ENCODE measurements at regions not wholly inside any gene's neighbourhood (a gene's known extent, or its start where the extent isn't known, plus 50 kb on each side); places are given as distances from the start of the nearest gene placed in this dataset.

DNA sequence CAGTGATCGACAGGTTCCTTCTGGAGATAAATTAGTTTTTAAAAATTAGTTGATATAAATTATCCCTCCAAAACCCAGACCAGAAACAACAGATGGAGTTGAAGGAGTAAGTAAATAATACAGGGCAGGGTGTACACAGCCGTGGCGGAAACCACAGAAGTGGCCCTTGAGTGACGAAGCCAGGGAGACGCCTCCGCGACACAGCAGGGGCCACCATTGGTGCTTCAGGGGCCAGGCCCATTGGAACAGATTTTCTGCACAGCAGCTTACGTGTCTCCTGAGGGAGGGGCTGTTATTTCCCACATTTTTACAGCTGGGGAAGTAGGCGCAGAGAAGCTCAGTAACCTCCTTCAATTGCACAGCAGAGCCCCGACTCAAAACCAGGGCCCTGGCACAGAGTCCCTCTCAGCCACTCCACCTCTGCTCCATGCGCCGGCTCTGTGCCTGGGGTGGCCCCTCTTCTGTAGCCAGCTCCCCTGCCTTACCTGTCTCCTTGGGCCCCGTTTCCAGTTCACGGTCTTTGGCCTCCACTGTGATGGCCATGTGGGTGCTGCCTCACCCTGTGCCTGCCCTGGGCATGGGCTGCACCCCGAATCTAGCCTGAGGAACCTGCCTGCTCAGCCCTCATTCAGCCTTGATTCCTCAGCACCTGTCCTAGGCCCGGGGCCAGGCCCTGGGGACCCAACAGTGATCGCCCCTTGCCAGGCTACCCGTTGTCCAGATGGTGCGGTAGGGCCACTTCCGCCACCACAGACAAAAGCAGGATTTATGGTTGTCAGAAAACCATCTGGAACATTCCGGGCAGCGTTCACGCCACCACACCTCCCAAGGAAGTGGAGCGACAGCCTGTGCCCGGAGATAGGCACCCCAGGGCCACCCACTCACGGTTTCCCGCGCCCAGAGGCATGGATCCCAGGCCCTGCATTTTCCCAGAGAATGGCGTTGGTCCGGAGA, 128.5 kb upstream of the GSE1 start:
- no peak for DNase-seq (ENCODE audit: low read depth)

DNA sequence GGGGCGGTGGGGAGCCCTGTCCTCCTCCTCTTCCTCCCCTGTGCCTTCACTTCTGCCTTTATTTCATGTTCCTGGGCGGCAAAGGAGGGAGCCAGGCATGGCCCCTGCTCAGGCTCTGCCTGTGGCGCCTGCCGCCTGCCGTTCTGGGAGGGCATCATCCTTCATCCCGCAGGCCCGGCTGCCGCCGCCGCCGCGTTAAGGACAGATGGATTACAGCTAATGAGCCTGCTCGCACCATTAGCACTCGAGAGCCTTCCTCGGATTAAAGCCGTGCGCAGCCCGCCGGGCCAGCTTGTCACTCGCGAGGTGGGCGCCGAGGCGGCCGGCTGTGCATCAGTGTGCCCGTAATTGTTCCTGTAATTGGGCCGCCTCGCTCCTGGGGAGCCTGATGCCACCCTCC, 127.7 kb upstream of the GSE1 start:
- DNase-seq (ENCODE audit: low read depth), result no peak

DNA sequence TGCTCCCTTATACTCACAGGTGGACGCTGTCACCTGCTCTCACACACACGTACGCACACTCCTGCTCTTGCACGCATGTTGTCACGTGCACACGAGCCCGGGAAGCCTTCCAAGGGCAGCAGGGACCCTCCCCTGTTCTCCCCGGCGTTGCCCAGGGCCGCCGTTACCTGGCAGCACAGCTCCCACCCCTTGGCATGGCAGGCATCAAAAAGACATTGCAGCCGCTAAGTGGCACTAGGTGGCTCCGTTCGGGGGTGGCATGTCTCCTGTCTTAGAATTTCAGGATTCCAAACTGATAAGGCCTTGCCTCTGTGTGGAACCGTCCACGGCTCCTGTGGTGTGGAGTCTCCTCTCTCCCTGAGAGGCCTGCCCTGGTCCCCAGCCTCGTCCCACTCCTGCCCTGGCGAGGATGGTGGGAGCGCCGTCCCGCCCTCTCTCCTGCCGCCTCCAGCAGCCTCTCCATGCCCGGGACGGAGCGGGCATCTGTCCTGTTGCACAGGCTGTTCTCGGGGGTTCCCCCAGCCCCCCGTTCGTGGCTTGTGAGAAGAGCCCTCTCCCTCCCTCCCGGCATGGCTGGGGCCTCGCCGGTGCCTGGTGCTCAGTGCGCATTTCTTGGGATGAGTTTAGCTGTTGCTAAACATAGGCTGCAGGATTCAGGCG, 126.7 kb upstream of the GSE1 start:
- no peak for DNase-seq (ENCODE audit: low read depth)

DNA sequence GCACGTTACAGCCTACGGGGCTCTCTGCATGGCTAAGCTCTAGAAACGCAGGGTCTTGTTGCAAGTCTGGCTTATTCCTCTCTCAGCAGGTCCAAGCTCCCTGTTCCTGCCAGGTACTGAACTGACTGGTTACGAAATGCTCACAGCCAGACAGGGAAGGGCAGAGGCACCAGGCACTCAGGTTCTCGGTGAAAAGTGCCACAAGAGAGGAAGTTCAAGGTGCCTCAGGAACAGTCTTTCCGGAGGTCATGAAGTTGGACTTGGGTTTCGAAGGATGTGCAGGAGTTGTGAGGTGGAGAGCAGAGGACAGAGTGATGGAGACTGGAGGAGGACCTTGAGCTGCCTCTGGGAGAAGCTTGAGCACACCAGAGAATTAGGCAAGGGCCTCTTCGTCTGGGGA, 124.7 kb upstream of the GSE1 start:
- DNase-seq (ENCODE audit: low read depth), result no peak

DNA sequence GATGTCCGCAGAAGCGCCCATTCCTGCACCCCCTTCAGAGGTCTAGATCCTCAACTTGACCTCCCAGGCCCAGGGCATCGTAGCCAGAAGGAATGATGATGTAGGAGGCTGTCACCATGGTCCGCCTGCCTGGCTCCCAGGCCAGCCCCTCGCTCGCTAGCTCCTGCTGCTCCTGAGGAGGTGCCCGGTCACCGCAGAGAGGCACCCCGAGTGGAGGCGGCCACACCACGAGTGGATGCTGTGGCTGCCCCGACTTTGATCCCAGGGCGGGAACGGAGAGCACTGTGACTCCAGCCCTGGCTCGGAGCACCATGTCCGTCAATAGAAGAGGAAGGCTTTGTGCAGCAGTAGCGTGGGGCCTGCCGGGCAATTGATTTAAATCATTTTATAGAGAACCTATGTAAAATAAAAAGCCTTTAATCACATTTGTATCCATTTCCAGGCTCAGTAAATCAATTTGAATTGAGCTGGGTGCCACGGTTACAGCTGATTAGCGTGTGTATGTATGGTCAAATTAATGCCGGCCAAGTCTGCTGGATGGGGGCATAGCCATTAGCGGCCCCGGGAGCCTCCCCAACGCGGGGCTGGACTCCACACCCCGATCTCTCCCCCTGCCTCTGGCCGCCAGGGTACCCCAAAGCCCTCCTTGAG, 122.6 kb upstream of the GSE1 start:
- no peak for DNase-seq (ENCODE audit: low read depth)

DNA sequence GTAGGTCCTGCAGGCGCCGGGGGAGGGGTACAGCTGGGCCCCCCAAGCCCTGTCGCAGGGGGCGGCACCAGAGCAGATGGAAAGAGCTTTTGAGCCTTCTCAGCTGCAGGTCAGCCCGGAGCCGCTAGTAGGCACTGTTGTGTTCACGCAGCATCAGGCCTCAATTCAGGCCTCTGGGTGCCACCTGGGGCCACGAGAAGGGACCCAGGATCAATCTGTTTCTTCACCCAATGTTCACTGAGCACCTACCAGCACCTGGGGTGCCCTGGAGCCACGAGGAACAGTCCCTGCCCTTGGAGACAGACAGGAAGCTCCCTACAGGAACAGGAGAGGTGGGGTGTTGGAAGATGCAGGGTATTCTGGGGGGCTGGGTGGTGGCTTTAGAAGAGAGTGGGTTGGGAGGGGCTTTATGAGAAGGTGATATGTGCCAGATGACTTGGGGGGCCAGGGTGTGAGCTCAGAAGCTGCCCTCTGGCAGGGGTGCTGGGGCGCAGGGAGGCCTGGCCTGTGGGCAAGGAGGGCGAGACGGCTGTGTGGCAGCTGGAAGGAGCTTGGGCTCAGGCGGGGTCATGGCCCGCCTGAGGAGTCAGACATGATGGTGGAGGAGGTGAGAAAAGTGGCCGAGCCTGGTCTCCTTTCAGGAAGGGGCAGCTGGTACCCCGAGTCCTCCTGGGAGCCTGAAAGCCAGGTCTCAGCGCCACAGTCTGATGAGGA, 121.9 kb upstream of the GSE1 start:
- no peak for DNase-seq (ENCODE audit: low read depth)

DNA sequence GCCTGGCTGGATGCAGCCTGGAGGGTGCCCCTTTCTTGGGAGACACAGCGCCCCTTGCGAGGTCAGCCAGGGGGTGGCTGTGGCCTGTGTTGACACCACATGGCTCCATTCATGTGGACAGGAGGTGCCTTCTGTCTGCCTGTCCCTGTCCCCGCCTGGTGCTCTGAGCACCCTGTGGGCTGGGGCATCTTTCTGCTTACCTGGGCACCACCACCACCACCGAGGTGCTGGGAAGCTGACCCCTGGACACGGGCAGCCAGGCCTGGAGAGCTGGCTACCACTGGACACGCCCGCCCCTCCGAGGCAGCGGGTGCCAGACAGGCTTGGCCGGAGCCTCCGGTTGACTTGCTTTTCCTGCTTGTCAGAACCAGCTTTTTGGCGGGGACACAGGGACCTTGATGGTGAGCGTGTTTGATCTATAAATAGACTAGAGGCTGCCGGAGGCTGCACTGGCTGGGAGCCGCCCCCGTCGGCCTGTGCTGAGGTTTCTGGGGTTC, 121.3 kb upstream of the GSE1 start:
- peak; percentile 31 for DNase-seq (ENCODE audit: low read depth)

DNA sequence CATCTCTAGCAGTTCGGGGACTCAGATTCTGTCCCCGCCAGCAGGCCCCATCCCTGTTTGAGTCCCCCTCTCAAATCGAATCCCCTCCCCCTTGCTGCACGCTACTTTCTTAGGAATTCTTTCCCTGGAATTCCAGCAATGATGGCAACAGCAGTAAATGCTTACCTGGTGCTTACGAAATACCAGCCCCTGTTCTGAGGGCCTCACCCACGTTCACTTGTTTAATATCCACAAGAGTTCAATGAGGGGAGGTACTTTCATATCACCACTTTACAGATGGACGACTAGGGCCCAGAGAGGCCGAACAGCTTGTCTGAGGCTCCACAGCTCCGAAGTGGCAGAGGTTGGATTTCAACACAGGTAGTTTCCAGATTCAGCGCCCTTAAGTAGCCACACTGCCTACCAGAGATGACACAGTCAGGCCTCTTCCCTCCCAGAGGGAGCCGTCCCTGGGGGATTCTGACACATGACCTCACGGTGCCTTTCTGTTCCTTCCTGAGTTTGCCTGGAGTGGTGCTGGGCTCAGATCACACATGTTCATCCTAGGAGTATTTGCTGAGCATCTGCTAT, 120.7 kb upstream of the GSE1 start:
- no peak for DNase-seq (ENCODE audit: low read depth)

DNA sequence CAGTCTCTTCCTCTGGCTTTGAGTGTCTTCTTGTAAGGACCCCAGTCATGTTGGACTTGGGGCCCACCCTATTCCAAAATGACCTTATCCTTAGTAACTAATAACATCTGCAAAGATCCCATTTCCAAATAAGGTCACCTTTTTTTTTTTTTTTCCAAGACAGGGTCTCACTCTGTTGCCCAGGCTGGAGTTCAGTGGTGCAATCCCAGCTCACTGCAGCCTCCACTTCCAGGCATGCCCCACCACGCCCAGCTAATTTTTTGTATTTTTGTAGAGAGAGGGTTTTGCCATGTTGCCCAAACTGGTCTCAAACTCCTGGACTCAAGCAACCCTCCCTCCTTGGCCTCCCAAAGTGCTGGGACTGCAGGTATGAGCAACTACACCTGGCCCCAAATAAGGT, 118.8 kb upstream of the GSE1 start:
- no peak for DNase-seq (ENCODE audit: low read depth)

DNA sequence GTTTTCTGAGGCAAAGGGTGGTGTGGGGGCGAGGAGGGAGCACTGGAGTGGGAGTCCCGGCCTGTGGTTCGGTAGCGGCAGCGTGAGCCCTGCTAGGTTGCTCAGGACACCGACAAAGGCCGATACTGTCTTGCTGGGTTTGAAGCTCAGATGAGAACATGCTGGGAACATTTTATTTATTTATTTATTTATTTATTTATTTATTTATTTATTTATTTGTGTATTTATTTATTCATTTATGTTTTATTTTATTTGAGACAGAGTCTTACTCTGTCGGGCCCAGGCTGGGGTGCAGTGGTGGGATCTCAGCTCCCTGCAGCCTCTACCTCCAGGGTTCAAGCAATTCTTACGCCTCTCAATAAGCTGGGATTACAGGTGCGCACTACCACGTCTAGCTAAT, 117.9 kb upstream of the GSE1 start:
- no peak for DNase-seq (ENCODE audit: low read depth)

DNA sequence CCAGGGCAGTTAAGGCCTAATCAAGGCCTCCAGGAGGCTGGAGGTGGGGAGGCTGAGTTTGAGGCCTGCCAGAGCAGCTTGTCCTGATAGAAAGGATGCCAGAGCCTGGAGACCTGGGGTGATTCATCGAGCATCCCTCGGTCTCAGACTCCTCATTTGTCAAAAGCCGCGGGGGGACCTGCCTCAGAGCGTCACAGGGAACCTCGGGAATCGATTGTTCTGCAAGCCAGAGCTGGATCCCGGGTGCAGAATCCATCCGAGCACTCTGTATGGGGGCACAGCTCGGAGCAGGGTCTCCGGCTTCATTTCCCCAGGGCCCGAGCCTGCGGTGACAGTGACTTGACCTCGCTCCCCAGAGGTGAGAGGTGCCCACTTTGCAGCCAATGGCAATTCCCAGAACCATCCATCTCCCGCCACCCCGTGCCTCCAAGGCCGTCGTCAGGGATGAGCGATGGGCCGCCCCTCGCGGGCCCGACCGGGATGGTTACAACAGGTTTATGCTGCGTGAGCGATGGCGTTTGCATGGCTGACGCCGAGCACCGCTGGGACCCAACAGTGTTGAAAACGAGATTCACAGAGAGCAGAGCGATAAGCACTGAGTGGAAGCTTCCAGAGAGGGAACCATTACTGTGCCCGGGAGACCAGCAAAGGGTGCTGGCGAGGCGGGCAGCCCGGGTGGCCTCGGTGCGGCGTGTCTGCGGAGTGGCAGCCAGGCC, 117.1 kb upstream of the GSE1 start:
- DNase-seq (ENCODE audit: low read depth), result no peak

DNA sequence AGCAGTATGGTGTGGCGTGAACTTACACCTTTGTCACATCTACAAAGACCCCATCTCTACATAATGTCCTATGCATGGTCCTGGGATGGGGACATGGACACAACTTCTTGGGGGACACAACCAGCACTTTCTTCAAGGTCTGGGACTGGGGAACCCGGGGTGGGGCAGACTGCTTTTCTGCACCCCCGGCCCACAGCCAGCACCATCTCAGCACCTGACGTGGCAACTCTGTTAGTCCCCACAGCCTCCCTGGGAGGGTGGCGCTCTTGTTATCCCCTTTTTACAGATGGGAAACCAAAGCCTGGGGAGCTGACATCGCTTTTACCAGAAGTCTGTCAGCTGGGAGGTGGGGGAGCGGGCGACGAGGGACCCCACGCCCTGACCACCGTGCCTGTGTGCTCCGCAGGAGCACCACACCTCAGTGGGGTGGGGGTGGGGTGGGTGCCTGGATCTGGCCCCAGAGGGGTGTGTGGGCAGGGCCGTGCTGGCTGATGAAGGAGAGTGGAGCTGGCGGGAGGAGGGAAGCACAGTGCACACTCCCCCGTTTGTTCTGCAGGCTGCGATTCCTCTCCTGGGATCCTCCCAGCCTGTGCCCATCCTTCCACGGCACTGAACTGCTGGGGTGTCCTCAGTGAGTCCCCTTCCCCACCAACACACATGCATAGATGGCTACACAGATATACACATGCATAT, 115.4 kb upstream of the GSE1 start:
- DNase-seq (ENCODE audit: low read depth), result no peak

DNA sequence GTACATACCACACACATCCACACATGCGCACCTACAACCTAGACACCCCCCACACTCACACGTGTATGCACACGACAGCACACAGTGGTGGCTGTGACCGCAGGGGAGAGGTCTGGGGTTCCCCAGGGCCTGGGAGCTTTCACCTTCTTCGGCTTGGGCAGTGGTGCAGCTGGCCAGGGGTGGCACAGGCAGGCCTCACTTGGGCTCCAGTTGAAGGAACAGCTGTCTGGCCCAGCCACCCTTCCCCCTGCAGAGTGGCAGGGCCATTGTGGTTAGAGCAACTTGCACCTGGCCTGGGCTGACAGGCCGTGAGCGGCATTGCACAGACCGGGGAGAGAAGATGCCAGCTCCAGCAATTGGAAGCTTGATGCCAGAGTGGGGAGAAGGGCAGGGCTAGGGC, 114.5 kb upstream of the GSE1 start:
- peak; percentile 92 for DNase-seq (ENCODE audit: low read depth)

DNA sequence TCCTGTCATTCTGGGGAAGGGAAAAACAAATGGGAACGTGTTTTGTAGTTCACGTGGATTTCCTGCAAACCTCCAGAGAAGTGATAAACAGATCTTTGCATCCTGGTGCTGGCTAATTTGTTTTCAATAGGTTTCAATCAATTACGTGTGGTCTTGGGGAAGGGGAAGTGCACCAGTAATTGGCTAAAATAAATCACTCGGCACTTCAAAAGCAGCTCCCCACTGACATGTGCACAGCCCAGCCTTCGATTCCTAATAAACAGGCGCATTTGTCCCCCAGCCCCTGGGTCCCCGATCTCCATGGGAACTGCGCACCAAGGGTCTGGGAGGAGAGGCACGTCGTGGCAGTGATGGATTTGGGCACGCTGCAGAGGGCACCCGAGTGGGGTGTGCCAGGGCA, 112.9 kb upstream of the GSE1 start:
- no peak for DNase-seq (ENCODE audit: low read depth)

DNA sequence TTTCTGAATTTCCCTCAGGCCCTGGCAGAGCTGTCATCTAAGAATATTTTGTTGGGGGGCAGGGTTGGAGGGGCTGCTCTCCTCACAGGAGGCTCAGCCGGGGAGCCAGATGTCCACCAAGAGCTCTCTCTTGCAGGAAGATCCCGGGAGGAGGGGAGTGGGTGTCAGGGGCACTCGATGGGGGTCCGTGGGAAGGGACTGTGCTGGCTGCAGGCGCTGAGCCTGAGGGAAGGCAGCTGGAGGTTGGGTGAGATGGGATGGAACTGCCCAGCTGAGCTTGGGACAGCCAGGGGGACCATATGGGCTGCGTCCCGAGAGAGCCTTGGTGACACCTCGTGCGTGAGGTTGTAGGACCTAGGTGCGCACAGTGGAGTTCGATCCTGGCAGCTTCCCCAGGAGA, 111.2 kb upstream of the GSE1 start:
- no peak for DNase-seq (ENCODE audit: low read depth)

DNA sequence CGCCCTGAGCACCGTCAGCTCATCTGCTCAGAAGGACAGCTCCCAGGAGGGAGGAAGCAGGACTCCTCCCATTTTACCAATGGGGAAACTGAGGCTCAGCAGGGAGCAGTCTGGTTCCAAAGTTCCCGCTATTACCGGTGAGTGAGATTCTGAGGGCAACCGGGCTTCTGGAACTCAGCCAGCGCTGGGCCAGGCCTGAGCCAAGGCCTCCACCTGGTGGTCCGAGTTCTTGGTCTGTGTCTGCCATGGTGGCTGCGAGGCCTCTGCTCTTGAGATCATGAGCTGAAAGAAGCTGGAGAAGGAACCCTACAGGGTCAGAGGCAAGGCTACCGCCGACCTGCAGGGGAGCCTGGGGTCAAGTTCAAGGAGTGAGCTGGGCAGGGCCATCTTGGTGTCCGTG, 110.8 kb upstream of the GSE1 start:
- no peak for DNase-seq (ENCODE audit: low read depth)

DNA sequence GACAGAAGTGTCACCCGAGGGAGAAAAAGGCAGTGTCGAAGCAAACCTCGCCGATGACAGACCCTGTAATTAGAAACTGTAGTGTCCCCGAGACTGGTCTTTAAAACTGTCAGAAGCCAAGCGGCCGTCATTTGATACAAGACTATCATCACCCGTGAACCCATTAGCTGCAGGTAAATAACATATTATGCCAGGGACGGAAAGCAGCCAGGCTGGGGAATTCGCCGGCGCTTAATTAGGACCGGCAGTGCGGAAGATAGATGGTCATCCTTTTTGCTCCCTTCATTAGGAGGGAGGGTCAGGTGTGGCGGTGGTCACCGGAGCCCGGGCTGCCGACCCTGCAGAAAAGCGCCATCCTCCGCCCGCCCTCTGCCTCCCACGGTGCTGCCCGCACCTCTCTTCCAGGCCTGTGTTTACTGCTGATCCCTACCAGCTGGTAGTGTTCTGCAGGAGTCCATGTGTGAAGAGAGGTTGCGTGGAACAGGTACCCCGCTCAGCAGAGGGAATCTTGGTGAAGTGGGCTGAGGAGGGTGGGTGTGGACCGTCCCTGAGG, 109.4 kb upstream of the GSE1 start:
- no peak for DNase-seq (ENCODE audit: low read depth)

DNA sequence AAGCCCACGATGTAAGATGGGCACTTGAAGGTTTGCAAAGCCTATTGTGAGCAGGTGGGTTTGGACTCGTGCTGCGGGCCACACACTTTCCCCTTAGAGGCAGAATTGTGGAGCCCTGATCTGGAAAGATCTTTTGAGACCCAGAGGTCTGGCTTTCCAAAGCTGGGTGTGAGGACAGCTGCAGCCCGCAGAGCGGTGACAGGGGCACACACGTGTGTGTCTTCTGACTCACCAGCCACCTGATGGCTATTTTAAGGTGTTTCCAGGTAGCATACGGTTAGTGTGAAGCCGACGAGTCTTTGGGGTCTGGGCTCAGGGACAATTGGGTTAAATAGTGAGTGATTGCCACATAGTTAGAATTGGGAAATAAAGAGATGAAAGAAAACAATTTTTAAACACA, 108.9 kb upstream of the GSE1 start:
- DNase-seq (ENCODE audit: low read depth), result no peak

DNA sequence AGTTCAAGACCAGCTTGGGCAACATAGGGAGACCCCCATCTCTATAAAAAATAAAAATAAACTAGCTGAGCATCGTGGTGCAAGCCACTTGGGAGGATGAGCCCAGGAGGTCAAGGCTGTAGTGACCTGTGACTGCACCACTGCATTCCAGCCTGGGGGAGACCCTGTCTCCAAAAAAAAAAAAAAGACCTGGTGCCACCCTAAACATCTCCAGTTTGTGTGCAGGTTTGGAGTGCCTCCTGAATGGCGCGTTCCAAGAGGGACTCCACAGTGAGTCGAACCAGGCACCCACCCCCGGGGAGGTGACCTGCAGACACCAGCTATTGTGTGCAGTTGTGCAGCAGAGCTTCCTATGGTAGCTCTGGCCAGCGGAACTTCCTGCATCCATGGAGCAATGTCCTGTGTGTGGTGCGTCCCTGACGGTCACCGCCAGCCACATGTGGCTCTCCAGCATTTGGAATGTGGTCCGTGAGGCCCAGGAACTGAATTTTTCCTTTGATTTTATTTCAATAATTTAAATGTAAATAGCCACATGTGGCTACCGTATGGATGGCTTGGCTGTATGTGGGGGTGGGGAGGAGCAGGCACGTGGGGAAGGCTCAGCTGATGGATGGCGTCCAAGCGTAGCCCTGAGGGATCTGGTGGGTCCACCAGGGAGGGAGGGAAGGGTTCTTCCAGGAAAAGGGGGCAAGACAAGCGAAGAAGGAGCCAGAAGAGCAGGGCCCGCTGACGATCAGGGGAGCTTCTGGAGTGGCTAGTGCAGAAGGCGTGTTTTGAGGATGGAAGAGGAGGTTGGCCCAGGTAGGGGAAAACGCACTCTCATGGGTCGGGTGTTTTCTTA, 107.1 kb upstream of the GSE1 start:
- DNase-seq (ENCODE audit: low read depth), result no peak
